Osteoblast (primary cell): ENCODE measurements at regions not wholly inside any gene's neighbourhood (a gene's known extent, or its start where the extent isn't known, plus 50 kb on each side); places are given as distances from the start of the nearest gene placed in this dataset.
"Not testable (repeated sequence)": the region's sequence is repeated elsewhere in the genome, so short reads cannot be mapped to it uniquely, and the experiment has no call there.

Experiments
- DNase-seq: peaks from one replicate; pipeline ENCODE4 v3.0.0; 2011; ENCODE audit warnings: low spot score, mixed read lengths; ENCODE audit not compliant: insufficient read length; ENCODE audit errors: missing footprints
- H2AFZ ChIP-seq: 2 replicates; pipeline ENCODE4 v1.6.0; 2011; ENCODE audit warnings: mild to moderate bottlenecking, low read length
- H3K27ac ChIP-seq: 2 replicates; pipeline ENCODE4 v1.5.1; 2011; ENCODE audit warnings: mild to moderate bottlenecking, low read depth, low read length, moderate library complexity
- H3K27me3 ChIP-seq: 2 replicates; pipeline ENCODE4 v1.6.0; 2012; ENCODE audit warnings: mild to moderate bottlenecking, control low read depth, inconsistent platforms, low read length, moderate library complexity; ENCODE audit not compliant: insufficient read depth
- H3K36me3 ChIP-seq: 2 replicates; pipeline ENCODE4 v1.5.1; 2011; ENCODE audit warnings: mild to moderate bottlenecking, low read length, control low read depth, moderate library complexity; ENCODE audit not compliant: insufficient read depth
- H3K4me1 ChIP-seq: 2 replicates; pipeline ENCODE4 v1.5.1; 2011; ENCODE audit warnings: mild to moderate bottlenecking, low read length, control low read depth, moderate library complexity; ENCODE audit not compliant: insufficient read depth
- H3K4me2 ChIP-seq: 2 replicates; pipeline ENCODE4 v1.6.0; 2011; ENCODE audit warnings: mild to moderate bottlenecking, low read length; ENCODE audit not compliant: insufficient read depth
- H3K4me3 ChIP-seq: fragments of 200-600 bp; sonication (generic); 3 replicates; pipeline ENCODE4 v1.5.1; 2012; ENCODE audit warnings: mild to moderate bottlenecking, low read length, inconsistent platforms; ENCODE audit not compliant: insufficient read depth
- H3K79me2 ChIP-seq: 2 replicates; pipeline ENCODE4 v1.6.0; 2012; ENCODE audit warnings: mild to moderate bottlenecking, low read length, control low read depth, inconsistent platforms; ENCODE audit not compliant: insufficient read depth
- H3K9me3 ChIP-seq: 2 replicates; pipeline ENCODE4 v1.5.1; 2011; ENCODE audit warnings: low read depth, low read length, control low read depth
- H4K20me1 ChIP-seq: 2 replicates; pipeline ENCODE4 v1.6.0; 2012; ENCODE audit warnings: mild to moderate bottlenecking, low read length, control low read depth; ENCODE audit not compliant: insufficient read depth
- TF ChIP-seq, protein P1 (sequence below): IDR thresholded peaks from 2 replicates; pipeline ENCODE4 v1.5.1; 2011; ENCODE audit warnings: mild to moderate bottlenecking, low read depth, low read length, moderate library complexity; ENCODE audit errors: extremely low read depth

DNA sequence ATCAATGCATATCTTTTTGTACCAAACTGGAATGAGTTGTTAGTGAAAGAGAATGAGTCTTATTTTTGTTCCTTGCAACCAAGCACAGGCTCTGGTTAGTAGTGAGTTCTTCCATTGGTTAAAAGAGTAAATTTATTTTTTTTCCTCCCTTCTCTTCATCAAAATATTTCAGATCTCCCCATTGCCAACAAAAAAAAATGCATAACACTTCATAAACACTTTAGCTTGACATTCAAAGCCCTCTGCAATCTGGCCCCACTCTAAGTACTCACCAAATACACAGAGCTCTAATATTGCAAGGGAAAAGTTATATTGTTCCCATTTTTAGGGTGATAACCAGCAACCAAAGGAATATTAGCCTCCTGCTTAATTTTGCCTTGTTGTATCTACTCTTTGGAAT lies 333.0 kb upstream of the LUZP2 start:
- Histone ChIP-seq H3K79me2 (no peaks in the 10 kb centered on the region), H3K36me3 (no peaks in the 10 kb centered on the region), H3K4me1 (no peaks in the 10 kb centered on the region), H3K4me3 (no peak overlapping the region), H3K27ac (no peak overlapping the region), H4K20me1 (no peaks in the 10 kb centered on the region), H2AFZ (no peak overlapping the region), H3K9me3 (no peaks in the 10 kb centered on the region), H3K27me3 (no peaks in the 10 kb centered on the region), H3K4me2 (no peak overlapping the region)
- TF ChIP-seq, protein P1, sequence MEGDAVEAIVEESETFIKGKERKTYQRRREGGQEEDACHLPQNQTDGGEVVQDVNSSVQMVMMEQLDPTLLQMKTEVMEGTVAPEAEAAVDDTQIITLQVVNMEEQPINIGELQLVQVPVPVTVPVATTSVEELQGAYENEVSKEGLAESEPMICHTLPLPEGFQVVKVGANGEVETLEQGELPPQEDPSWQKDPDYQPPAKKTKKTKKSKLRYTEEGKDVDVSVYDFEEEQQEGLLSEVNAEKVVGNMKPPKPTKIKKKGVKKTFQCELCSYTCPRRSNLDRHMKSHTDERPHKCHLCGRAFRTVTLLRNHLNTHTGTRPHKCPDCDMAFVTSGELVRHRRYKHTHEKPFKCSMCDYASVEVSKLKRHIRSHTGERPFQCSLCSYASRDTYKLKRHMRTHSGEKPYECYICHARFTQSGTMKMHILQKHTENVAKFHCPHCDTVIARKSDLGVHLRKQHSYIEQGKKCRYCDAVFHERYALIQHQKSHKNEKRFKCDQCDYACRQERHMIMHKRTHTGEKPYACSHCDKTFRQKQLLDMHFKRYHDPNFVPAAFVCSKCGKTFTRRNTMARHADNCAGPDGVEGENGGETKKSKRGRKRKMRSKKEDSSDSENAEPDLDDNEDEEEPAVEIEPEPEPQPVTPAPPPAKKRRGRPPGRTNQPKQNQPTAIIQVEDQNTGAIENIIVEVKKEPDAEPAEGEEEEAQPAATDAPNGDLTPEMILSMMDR = no peak
- DNase-seq = no peak

DNA sequence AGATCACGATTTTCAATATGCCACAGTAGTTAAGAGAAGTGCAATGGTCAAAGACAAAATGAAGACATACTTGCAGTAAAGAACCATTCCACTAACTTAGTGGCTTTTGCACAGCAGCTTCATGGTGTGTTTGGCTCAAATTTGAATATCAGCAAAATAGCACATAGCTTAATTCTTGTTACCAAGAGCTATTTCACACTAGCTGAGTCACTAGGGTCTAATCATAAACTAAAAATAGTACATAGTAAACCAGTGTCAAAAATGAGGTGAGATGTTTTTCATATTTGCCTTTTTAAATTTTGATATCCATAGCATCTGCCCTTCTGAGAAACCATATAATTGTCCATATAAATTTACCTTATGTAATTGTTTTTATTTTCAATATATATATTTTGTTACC lies 325.0 kb upstream of the LUZP2 start:
- H3K4me3 ChIP-seq = no peak overlapping the region
- no peaks in the 10 kb centered on the region for H3K27me3 ChIP-seq
- H4K20me1 ChIP-seq = no peaks in the 10 kb centered on the region
- TF ChIP-seq, protein P1 = no peak
- H3K4me2 ChIP-seq = no peak overlapping the region
- H3K27ac ChIP-seq = no peak overlapping the region
- no peak overlapping the region for H2AFZ ChIP-seq
- H3K9me3 ChIP-seq = no peaks in the 10 kb centered on the region
- H3K79me2 ChIP-seq = no peaks in the 10 kb centered on the region
- no peaks in the 10 kb centered on the region for H3K36me3 ChIP-seq
- peak; percentile 34 for DNase-seq
- H3K4me1 ChIP-seq = no peaks in the 10 kb centered on the region

DNA sequence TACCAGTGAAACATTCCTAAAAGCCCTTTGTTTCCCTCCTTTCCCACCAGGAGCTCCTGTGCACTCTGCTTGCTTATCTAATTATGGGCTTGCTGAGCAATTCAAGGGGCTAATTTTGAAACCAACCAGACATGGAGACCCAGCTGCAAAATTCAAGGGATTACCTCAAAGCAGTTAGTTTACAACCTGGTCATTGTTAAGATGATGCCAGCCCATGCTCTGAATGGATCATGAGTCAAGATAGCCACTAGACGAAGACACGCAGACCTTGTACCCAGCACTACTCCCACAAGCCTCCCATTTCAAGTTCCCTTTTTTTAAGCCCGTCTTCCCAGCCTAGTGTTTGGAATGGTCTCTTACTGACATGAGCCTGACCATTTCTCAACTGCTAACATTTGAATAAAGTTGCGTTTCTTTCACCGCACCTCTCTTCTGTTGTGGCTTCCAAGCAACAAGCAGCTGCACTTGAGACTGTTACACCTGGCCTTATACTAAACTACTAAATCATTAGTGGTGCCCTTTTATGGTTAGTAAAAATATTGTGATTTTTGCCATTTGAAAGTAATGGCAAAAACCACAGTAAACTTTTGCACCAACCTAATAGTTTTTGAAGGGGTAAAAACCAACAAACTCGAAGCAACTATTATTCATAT lies 315.3 kb upstream of the LUZP2 start:
- no peaks in the 10 kb centered on the region for H3K79me2 ChIP-seq
- H3K27me3 ChIP-seq = no peaks in the 10 kb centered on the region
- H3K9me3 ChIP-seq = no peaks in the 10 kb centered on the region
- H2AFZ ChIP-seq = no peak overlapping the region
- H3K4me2 ChIP-seq = no peak overlapping the region
- H3K4me3 ChIP-seq = no peak overlapping the region
- DNase-seq = no peak
- H3K4me1 ChIP-seq = no peaks in the 10 kb centered on the region
- H3K27ac ChIP-seq = no peak overlapping the region
- TF ChIP-seq, protein P1 = no peak
- H4K20me1 ChIP-seq = no peaks in the 10 kb centered on the region
- no peaks in the 10 kb centered on the region for H3K36me3 ChIP-seq

DNA sequence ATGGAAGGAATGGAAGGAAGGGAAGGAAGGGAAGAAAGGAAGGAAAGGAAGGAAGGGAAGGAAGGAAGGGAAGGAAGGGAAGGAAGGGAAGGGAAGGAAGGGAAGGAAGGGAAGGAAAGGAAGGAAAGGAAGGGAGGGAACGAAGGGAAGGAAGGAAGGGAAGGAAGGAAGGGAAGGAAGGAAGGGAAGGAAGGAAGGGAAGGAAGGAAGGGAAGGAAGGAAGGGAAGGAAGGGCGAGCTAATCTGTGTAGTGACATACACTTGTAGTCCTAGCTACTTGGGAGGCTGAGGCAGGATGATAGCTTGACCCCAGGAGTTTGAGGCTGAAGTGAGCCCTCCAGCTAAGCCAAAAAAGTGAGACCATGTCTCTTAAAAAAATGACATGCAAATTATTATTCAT lies 311.3 kb upstream of the LUZP2 start:
- not testable (repeated sequence) for H3K27ac ChIP-seq, H3K36me3 ChIP-seq, H3K4me3 ChIP-seq, H3K9me3 ChIP-seq, H3K27me3 ChIP-seq, DNase-seq, H2AFZ ChIP-seq, H3K4me2 ChIP-seq, H3K79me2 ChIP-seq, H3K4me1 ChIP-seq, H4K20me1 ChIP-seq
